Lower lobe of right lung (tissue), 2 donors: ENCODE measurements at regions not wholly inside any gene's neighbourhood (a gene's known extent, or its start where the extent isn't known, plus 50 kb on each side); places are given as distances from the start of the nearest gene placed in this dataset.

Experiments
- ATAC-seq, 2 donors: fragments of 200-7000 bp; cut with Tn5 transposase; one replicate each; pipeline ENCODE4 v1.9.1; 2020 to 2022; ENCODE audit warnings: mild to moderate bottlenecking in 2 of 2, moderate library complexity in 2 of 2
- DNase-seq: peaks from one replicate; pipeline ENCODE4 v3.0.0-alpha.2; 2020
- H3K27ac ChIP-seq: fragments of 200-600 bp; one replicate; pipeline ENCODE4 v1.8.0; 2022
- H3K27me3 ChIP-seq: fragments of 200-600 bp; one replicate; pipeline ENCODE4 v1.8.0; 2022; ENCODE audit warnings: low read depth
- H3K36me3 ChIP-seq: fragments of 200-600 bp; one replicate; pipeline ENCODE4 v1.8.0; 2022; ENCODE audit warnings: mild to moderate bottlenecking
- H3K4me1 ChIP-seq: fragments of 200-600 bp; one replicate; pipeline ENCODE4 v1.8.0; 2022
- H3K4me3 ChIP-seq: fragments of 200-600 bp; one replicate; pipeline ENCODE4 v1.8.0; 2022; ENCODE audit warnings: mild to moderate bottlenecking
- H3K9me3 ChIP-seq: fragments of 200-600 bp; one replicate; pipeline ENCODE4 v1.8.0; 2022
- CTCF ChIP-seq: fragments of 200-600 bp; IDR thresholded peaks from one replicate; pipeline ENCODE4 v1.8.0; 2022; ENCODE audit warnings: antibody characterized with exemption, mild to moderate bottlenecking
- intact Hi-C: fragments of 100-400 bp; cut with DNase I; formaldehyde crosslinking; loops from one replicate; pipeline ENCODE4 v1.11.0; 2022
- donor health status: DM: no; HTN: yes; CAD: no; lungs with severe emphysema.

- H3K9me3 ChIP-seq: no peaks in the 10 kb centered on the region
- H3K27ac ChIP-seq: no peak overlapping the region
- DNase-seq: no peak
- H3K4me3 ChIP-seq: no peak overlapping the region
- no peaks in the 10 kb centered on the region for H3K4me1 ChIP-seq
- TF ChIP-seq CTCF: no peak
- H3K27me3 ChIP-seq: no peaks in the 10 kb centered on the region
- intact Hi-C loops: no loop called here
- no peak for ATAC-seq
- H3K36me3 ChIP-seq: no peaks in the 10 kb centered on the region
Observed at GRCh38 chr3:78427303-78427702, 1340.5 kb downstream of the ROBO1 start.

GRCh38 chr3:78430741-78431140, 1337.1 kb downstream of the ROBO1 start:
- TF ChIP-seq CTCF: no peak
- Histone ChIP-seq H3K36me3 (no peaks in the 10 kb centered on the region), H3K27me3 (no peaks in the 10 kb centered on the region), H3K27ac (no peak overlapping the region), H3K9me3 (no peaks in the 10 kb centered on the region), H3K4me3 (no peak overlapping the region), H3K4me1 (no peaks in the 10 kb centered on the region)
- no peak for DNase-seq
- ATAC-seq: no peak
- intact Hi-C loops: no loop called here

- no peaks in the 10 kb centered on the region for H3K27me3 ChIP-seq
- no peak for ATAC-seq
Observed at GRCh38 chr3:78434801-78435200, 1333.0 kb downstream of the ROBO1 start.

GRCh38 chr3:78455166-78455565, 1312.6 kb downstream of the ROBO1 start:
- ATAC-seq (no peak), DNase-seq (no peak)
- no peak for TF ChIP-seq CTCF
- Histone ChIP-seq H3K36me3 (no peaks in the 10 kb centered on the region), H3K27me3 (no peaks in the 10 kb centered on the region), H3K4me3 (no peak overlapping the region), H3K4me1 (no peaks in the 10 kb centered on the region), H3K9me3 (no peaks in the 10 kb centered on the region), H3K27ac (no peak overlapping the region)
- intact Hi-C loops: no loop called here

More at GRCh38 chr3:78434801-78435200, 1333.0 kb downstream of the ROBO1 start:
- no peaks in the 10 kb centered on the region for H3K36me3 ChIP-seq
- no peak overlapping the region for H3K27ac ChIP-seq
- H3K4me3 ChIP-seq: no peak overlapping the region
- no peak for TF ChIP-seq CTCF
- no peak for DNase-seq
- intact Hi-C loops: no loop called here
- no peaks in the 10 kb centered on the region for H3K4me1 ChIP-seq
- no peaks in the 10 kb centered on the region for H3K9me3 ChIP-seq

GRCh38 chr3:78455712-78456433, 1311.9 kb downstream of the ROBO1 start:
- Histone ChIP-seq H3K36me3 (no peaks in the 10 kb centered on the region), H3K4me1 (no peaks in the 10 kb centered on the region), H3K9me3 (no peaks in the 10 kb centered on the region), H3K4me3 (no peak overlapping the region), H3K27ac (no peak overlapping the region), H3K27me3 (no peaks in the 10 kb centered on the region)
- intact Hi-C loops: no loop called here
- TF ChIP-seq CTCF: no peak
- no peak for ATAC-seq
- DNase-seq: no peak
